ENCODE measurements at regions not wholly inside any gene's neighbourhood (a gene's known extent, or its start where the extent isn't known, plus 50 kb on each side); places are given as distances from the start of the nearest gene placed in this dataset.

DNA sequence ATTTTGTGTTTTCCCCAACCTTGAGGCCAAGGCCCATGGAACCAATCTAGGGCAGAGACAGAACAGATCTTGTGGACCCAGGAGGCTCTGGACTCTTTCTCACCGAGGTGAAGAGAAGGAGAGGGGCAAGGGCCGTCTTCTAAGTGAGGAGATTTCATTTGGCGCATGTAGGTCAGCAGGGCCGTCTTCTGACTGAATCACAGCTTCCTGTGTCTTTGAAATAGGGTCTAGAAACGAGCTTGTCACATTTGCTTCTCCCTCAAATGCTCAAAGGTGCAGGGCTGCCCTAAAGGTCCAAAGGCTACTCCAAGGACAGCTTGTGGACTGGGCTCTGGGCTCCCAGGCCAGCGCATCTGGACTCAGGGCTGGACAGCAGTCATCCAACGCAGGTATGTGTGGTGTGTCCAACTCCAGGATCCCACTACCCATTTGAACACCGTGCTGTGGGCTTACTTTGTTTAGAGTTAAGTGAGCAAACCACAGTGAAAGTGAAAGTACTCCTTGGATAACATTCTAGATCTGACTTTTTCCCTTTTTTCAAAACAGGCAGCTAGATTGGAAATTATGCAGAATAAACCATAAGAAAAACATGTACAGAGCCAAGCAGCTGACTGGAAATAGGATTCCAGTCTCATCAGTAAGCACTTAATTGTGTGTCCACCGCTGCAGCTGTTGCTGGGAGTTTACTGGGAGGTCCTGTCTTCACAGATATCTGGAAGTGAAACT, 357.0 kb downstream of the GADD45G start:
- ChIA-PET POLR2A (no interaction called here), CTCF (interaction anchor here (0.6 kb wide), 1 partner anchor 353 kb away, joined by 3 read pairs; no protein-coding TSS in a partner anchor)
- H3K4me3 ChIP-seq (ENCODE audit: low read depth, low read length) = no peak overlapping the region
- no peak overlapping the region for H3K27ac ChIP-seq (ENCODE audit: low read depth, low read length)
- H3K9me3 ChIP-seq (ENCODE audit: control insufficient read depth, insufficient read depth, low read length) = no peaks in the 10 kb centered on the region
- TF ChIP-seq, protein P1, sequence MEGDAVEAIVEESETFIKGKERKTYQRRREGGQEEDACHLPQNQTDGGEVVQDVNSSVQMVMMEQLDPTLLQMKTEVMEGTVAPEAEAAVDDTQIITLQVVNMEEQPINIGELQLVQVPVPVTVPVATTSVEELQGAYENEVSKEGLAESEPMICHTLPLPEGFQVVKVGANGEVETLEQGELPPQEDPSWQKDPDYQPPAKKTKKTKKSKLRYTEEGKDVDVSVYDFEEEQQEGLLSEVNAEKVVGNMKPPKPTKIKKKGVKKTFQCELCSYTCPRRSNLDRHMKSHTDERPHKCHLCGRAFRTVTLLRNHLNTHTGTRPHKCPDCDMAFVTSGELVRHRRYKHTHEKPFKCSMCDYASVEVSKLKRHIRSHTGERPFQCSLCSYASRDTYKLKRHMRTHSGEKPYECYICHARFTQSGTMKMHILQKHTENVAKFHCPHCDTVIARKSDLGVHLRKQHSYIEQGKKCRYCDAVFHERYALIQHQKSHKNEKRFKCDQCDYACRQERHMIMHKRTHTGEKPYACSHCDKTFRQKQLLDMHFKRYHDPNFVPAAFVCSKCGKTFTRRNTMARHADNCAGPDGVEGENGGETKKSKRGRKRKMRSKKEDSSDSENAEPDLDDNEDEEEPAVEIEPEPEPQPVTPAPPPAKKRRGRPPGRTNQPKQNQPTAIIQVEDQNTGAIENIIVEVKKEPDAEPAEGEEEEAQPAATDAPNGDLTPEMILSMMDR (IDR thresholded peaks at IDR 0.05; ENCODE audit: low read depth, low read length) = no peak
- no peak for DNase-seq (ENCODE audit: low read depth, low spot score)
- no peaks in the 10 kb centered on the region for H3K27me3 ChIP-seq (ENCODE audit: control insufficient read depth, insufficient read depth, low read length)

DNA sequence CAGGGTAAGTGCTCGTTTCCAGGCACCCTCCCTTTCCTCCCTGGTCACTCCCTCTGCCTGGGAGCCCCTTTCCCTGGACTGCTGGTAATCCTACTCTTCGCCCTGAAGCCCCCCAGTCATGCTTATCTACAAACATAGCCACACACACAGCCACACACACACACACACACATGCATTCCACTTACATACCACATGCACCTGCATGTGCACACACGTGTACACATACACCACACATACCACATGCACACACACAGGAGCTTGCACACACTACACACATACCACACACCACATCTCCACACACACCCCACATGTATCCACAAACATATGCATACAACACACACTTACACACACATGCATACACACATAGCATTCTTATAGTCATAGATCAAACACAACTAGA, 358.5 kb downstream of the GADD45G start:
- ChIA-PET CTCF (no interaction called here), POLR2A (no interaction called here)
- H3K9me3 ChIP-seq (ENCODE audit: control insufficient read depth, insufficient read depth, low read length) = no peaks in the 10 kb centered on the region
- no peaks in the 10 kb centered on the region for H3K27me3 ChIP-seq (ENCODE audit: control insufficient read depth, insufficient read depth, low read length)
- TF ChIP-seq, protein P1 (IDR thresholded peaks at IDR 0.05; ENCODE audit: low read depth, low read length) = no peak
- no peak overlapping the region for H3K27ac ChIP-seq (ENCODE audit: low read depth, low read length)
- no peak for DNase-seq (ENCODE audit: low read depth, low spot score)
- H3K4me3 ChIP-seq (ENCODE audit: low read depth, low read length) = no peak overlapping the region

DNA sequence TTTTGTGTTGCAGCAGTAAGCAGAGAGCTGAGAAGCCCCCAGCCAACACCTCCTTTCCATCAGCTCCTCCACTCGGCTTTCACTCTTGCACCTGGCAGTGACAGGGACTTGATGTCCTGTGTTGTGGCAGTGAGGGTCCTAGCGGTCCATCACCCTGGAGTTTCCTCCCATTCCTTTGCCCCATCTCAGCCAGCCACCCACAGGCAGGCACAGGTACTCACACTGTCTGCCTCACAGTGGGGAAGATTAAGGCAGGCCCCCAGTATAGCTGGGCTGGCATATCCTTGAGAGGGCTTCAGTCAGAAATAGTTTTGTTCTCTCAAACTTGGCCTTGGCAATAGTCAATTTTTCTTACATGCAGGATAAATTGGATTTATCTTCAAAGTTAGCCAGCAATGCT, 362.7 kb downstream of the GADD45G start:
- TF ChIP-seq, protein P1 (IDR thresholded peaks at IDR 0.05; ENCODE audit: low read depth, low read length) = no peak
- Histone ChIP-seq H3K4me3 (ENCODE audit: low read depth, low read length) (no peak overlapping the region), H3K27ac (ENCODE audit: low read depth, low read length) (no peak overlapping the region), H3K27me3 (ENCODE audit: control insufficient read depth, insufficient read depth, low read length) (no peaks in the 10 kb centered on the region), H3K9me3 (ENCODE audit: control insufficient read depth, insufficient read depth, low read length) (no peaks in the 10 kb centered on the region)
- ChIA-PET POLR2A (no interaction called here), CTCF (interaction anchor here (0.7 kb wide), 1 partner anchor 87 kb away, joined by 3 read pairs; no protein-coding TSS in a partner anchor)
- DNase-seq (ENCODE audit: low read depth, low spot score) = no peak

DNA sequence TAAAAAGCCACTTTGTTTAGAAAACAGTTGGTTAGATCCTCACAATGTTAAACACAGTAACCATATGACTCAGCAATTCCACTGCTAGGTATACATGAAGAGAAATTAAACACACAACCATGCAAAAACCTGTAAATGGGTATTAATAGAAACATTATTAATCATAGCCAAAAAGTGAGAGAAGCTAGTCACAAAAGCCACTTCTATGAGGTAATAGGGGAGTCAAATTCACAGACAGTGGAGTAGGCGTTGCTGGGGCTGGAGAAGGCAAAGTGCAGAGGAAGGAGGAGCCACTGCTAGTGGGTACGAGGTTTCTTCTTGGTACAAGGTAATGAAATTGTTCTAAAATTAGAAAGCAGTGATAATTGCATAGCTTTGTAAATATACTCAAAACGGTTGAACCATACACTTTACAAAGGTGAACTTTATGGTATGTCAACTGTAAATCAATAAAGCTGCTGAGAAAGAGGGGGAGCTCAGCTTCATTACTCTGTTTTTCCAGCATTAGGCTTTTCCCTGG, 364.4 kb downstream of the GADD45G start:
- POLR2A ChIA-PET = no interaction called here

More for the DNA sequence above, 364.4 kb downstream of the GADD45G start:
- H3K27me3 ChIP-seq (ENCODE audit: control insufficient read depth, insufficient read depth, low read length) = no peaks in the 10 kb centered on the region
- CTCF ChIA-PET = no interaction called here
- H3K27ac ChIP-seq (ENCODE audit: low read depth, low read length) = no peak overlapping the region
- H3K4me3 ChIP-seq (ENCODE audit: low read depth, low read length) = no peak overlapping the region
- no peak for DNase-seq (ENCODE audit: low read depth, low spot score)
- no peaks in the 10 kb centered on the region for H3K9me3 ChIP-seq (ENCODE audit: control insufficient read depth, insufficient read depth, low read length)
- TF ChIP-seq, protein P1 (IDR thresholded peaks at IDR 0.05; ENCODE audit: low read depth, low read length) = no peak

All from AG04450 (cell line).